ENCODE measurements at regions not wholly inside any gene's neighbourhood (a gene's known extent, or its start where the extent isn't known, plus 50 kb on each side); places are given as distances from the start of the nearest gene placed in this dataset.

GRCh38 chr7:117962366-117962994, 89.2 kb upstream of the CTTNBP2 start:
- TF ChIP-seq CTCF (IDR thresholded peaks at IDR 0.05; ENCODE audit: insufficient read depth, low read length, poor library complexity, severe bottlenecking): no peak
- no peak for TF ChIP-seq EZH2phosphoT487 (conservative IDR thresholded peaks at IDR 0.05; ENCODE audit: low read length)
